AG04449 (cell line): ENCODE measurements at regions not wholly inside any gene's neighbourhood (a gene's known extent, or its start where the extent isn't known, plus 50 kb on each side); places are given as distances from the start of the nearest gene placed in this dataset.

Experiments used
- CTCF ChIA-PET: fragments of 350-600 bp; formaldehyde crosslinking; extraction: SDS; loops from one replicate; lab custom pipeline; 2021; ENCODE audit warnings: antibody characterized with exemption; lab: Yijun Ruan, JAX
- POLR2A ChIA-PET: fragments of 400-600, 350-600 bp; formaldehyde crosslinking; extraction: SDS; loops from one replicate; lab custom pipeline; 2020; ENCODE audit warnings: antibody characterized with exemption, inconsistent platforms; lab: Yijun Ruan, JAX
- DNase-seq: peaks from one replicate; pipeline ENCODE4 v3.0.0-alpha.2; 2010; ENCODE audit warnings: low read depth, low spot score
- H3K4me3 ChIP-seq: 2 replicates; pipeline ENCODE4 v1.5.1; 2011; ENCODE audit warnings: low read depth, mild to moderate bottlenecking, control low read depth, low read length
- CTCF ChIP-seq: IDR thresholded peaks from one replicate; pipeline ENCODE4 v1.5.1; 2011; ENCODE audit warnings: mild to moderate bottlenecking, moderate library complexity, low read length, control low read depth, inconsistent platforms; ENCODE audit not compliant: insufficient read depth; ENCODE audit errors: missing control alignments

DNA sequence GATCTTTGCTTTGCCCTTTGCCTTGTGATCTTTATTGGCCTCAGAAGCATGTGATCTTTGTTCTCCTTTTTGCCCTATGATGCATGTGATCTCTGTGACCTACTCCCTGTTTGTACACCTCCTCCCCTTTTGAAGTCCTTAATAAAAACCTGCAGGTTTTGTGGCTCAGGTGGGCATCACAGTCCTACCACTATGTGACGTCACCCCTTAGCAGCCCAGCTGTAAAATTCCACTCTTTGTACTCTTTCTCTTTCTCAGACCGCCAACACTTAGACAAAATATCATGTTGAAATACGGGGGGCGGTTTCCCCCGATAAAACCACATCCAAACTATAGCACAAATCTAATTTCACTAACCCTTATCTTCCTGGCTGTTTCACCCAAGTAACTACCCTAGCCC, 76.7 kb upstream of the RAPGEF4 start:
- no peak for TF ChIP-seq CTCF
- POLR2A ChIA-PET: no interaction called here
- CTCF ChIA-PET: no interaction called here
- H3K4me3 ChIP-seq: no peak overlapping the region
- no peak for DNase-seq

DNA sequence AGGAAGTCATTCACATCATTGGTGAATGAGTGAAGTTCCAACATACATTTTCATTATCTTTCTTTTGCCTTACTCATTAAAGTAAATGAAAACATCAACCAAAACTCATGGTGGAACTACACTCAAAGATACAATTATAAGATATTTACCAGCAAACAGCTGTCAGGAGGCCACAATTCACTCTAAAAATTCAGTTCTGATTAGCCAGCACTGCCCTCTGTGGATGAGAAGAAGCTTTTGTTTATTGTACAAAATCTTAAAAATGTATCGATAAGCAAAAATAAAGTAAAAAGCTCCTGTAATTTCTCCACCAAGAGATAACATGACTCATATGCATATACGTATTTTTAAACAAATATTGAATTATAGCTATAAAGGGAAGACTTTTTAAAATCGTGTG, 73.5 kb upstream of the RAPGEF4 start:
- POLR2A ChIA-PET: no interaction called here
- TF ChIP-seq CTCF: no peak
- DNase-seq: no peak
- no peak overlapping the region for H3K4me3 ChIP-seq
- CTCF ChIA-PET: interaction anchor here (0.5 to 2.6 kb wide), 4 partner anchors 12 to 70 kb away, joined by 3 to 15 read pairs (median 4); no protein-coding TSS in a partner anchor

DNA sequence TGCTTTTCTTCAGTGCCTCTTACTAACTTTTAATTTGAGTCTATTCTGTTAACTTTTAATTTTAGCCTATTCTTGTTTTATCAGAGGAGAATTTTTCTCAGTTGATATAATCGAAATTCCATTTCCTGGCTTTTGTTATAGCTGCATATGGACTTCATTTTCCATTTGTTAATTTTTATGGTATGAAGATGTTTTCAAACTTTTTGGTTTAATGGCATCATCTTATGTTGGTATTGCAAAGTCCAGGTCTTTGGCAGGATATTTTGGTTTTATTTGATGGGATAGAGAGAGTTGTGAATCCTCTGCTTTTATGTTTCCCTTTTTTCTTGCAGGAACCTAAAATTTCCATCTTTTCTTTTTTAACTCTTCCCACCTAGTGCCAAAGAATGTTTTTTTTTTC, 70.9 kb upstream of the RAPGEF4 start:
- ChIA-PET POLR2A (no interaction called here), CTCF (interaction anchor here (3.6 kb wide), 1 partner anchor 10 kb away, joined by 14 read pairs; no protein-coding TSS in a partner anchor)
- no peak for DNase-seq
- no peak for TF ChIP-seq CTCF
- H3K4me3 ChIP-seq: no peak overlapping the region

GRCh38 chr2:172667581-172668325, 67.9 kb upstream of the RAPGEF4 start:
- CTCF ChIA-PET: interaction anchor here (1.1 to 3.6 kb wide), 3 partner anchors 7 to 74 kb away, joined by 3 to 14 read pairs (median 4); no protein-coding TSS in a partner anchor
- no peak for TF ChIP-seq CTCF
- POLR2A ChIA-PET: interaction anchor here (0.9 to 1.2 kb wide), 2 partner anchors 24 to 25 kb away, joined by 3 to 4 read pairs; no protein-coding TSS in a partner anchor
- no peak overlapping the region for H3K4me3 ChIP-seq
- DNase-seq: no peak

GRCh38 chr2:172671501-172671900, 64.1 kb upstream of the RAPGEF4 start:
- POLR2A ChIA-PET: no interaction called here
- no peak overlapping the region for H3K4me3 ChIP-seq
- no peak for DNase-seq
- CTCF ChIA-PET: interaction anchor here (0.8 to 3.5 kb wide), 4 partner anchors 10 to 33 kb away, joined by 3 to 9 read pairs (median 4); no protein-coding TSS in a partner anchor
- no peak for TF ChIP-seq CTCF

GRCh38 chr2:172672114-172672513, 63.5 kb upstream of the RAPGEF4 start:
- POLR2A ChIA-PET: no interaction called here
- no peak for DNase-seq
- no peak overlapping the region for H3K4me3 ChIP-seq
- no peak for TF ChIP-seq CTCF
- CTCF ChIA-PET: interaction anchor here (0.8 to 3.5 kb wide), 3 partner anchors 15 to 32 kb away, joined by 3 to 9 read pairs (median 3); no protein-coding TSS in a partner anchor
